Right ventricle myocardium inferior (tissue), 1 donor: ENCODE measurements at regions not wholly inside any gene's neighbourhood (a gene's known extent, or its start where the extent isn't known, plus 50 kb on each side); places are given as distances from the start of the nearest gene placed in this dataset.
"Not testable (repeated sequence)": the region's sequence is repeated elsewhere in the genome, so short reads cannot be mapped to it uniquely, and the experiment has no call there.

ENCODE experiments used
- ATAC-seq: fragments of 200-7000 bp; cut with Tn5 transposase; one replicate; pipeline ENCODE4 v1.9.1; 2020; ENCODE audit warnings: mild to moderate bottlenecking, moderate library complexity
- DNase-seq: peaks from one replicate; pipeline ENCODE4 v3.0.0; 2021; ENCODE audit errors: missing footprints
- intact Hi-C: fragments of 100-400 bp; cut with DNase I; formaldehyde crosslinking; loops from one replicate; pipeline ENCODE4 v1.11.0; 2022
- donor health status: DM: no; HTN: yes; CAD: no; lungs with severe emphysema.

DNA sequence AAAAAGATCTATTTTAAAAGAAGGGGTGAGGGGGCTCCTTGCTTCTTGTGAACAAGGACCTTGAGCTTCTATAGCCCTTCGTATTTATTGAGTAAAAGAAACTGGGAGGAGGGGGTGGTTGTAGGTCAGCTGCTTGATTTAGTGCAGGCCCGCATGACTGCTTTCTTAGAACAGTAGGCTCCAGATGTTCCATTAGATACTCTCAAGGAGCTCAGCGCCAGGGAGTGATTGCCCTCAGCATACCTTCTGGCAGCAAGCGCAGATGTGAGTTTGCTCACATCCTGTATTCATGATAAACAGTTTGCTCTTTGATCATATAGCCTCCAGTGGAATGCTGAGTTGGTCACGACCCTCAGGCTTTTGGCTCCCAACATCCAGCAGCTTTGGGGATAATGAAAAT lies 108.9 kb upstream of the XPO1 start:
- ATAC-seq, result no peak
- no peak for DNase-seq
- intact Hi-C loops, result no loop called here

DNA sequence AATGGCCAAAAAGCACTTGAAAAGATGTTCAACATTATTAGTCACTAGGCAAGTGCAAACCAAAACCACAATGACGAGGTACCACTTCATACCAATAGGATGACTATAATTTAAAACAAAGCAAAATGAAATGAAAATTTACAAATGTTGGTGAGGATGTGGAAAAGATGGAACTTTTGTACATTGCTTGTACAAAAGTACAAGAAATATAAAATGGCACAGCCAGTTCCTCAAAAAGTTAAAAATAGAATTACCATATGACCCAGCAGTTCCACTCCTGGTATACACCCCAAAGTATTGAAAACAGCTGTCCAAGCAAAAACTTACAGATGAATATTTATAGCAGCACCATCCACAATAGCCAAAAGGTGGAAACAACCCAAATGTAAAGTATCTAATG lies 107.8 kb upstream of the XPO1 start:
- DNase-seq (no peak), ATAC-seq (no peak)
- intact Hi-C loops, result no loop called here

DNA sequence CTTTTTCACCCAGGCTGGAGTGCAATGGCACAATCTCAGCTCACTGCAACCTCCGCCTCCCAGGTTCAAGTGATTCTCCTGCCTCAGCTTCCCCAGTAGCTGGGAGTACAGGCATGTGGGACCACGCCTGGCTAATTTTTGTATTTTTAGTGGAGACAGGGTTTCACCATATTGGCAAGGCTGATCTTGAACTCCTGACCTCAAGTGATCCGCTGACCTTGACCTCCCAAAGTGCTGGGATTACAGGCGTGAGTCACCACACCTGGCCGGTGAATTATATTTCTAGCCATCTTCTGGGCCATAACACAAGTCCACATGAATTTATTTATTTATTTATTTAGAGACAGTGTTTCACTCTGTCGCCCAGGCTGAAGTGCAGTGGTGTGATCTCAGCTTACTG lies 105.0 kb upstream of the XPO1 start:
- intact Hi-C loops, ATAC-seq, DNase-seq: not testable (repeated sequence)

DNA sequence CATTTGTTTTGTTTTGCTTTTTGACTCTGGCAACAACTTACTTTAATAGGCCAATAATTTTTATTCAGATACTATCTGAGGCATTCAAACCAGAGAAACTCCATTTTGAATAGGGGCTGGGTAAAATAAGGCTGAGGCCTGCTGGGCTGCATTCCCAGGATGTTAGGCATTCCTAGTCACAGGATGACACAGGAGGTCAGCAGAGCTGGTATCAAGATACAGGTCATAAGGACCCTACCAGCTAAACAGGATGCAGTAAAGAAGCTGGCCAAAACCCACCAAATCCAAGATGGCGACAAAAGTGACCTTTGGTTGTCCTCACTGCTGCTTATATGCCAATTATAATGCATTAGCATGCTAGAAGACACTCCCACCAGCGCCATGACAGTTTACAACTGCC lies 102.2 kb upstream of the XPO1 start:
- DNase-seq (no peak), ATAC-seq (no peak)
- intact Hi-C loops, result no loop called here

DNA sequence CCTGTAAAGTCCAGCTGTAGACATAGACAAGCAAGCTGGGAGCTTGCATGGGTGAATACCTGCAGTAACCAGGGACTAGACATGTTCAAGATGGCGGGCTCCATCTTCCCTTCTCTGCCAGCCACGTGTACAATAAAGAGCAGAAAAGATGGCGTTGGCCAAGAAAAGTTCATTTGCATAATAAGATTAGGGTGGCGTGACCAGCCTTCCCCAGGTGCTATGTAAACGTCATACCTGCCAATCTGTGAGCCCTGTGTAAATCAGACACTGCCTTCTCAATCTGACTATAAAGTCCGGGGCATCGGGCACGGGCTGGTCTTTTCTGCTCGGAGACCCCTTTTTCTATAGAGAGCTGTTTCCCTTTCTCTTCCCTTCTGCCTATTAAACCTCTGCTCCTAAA lies 101.6 kb upstream of the XPO1 start:
- DNase-seq, result no peak
- ATAC-seq, result no peak
- intact Hi-C loops, result no loop called here

DNA sequence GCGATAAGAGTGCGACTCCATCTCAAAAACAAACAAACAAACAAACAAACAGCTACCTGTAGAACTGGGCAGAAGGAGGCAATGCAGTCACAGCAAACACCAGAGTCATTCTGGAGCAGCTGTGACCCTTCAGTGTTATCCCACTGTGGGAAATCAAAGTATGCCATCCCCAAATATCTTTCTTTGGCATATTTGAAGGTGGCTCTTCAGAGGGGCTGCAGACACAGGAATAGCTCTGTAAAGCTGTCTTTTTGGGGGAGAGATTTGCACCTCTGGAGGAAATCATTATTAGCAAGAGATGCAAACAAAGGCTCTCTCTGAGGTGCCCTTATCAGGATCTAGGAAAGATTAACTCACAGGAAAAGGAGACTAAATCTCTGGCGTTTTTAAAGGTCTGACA lies 98.5 kb upstream of the XPO1 start:
- DNase-seq, result no peak
- ATAC-seq, result no peak
- intact Hi-C loops, result no loop called here

DNA sequence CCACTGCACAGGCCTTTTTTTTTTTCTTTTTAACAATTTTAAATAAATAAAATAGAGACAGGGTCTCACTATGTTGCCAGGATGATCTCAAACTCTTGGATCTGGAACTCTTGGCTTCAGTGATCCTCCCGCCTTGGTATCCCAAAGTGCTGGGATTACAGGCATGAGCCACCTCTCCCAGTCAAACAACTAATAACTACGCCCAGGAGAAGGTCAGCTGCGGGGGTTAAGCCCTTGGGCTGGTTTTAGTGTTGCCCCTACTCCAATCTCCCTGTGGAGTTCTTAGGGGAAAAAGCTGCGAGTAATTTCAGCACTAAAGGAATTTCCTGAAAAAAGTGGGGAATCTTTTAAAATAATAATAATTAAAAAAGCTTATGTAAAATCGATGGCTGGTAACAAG lies 96.4 kb upstream of the XPO1 start:
- intact Hi-C loops, result no loop called here
- DNase-seq (no peak), ATAC-seq (no peak)

DNA sequence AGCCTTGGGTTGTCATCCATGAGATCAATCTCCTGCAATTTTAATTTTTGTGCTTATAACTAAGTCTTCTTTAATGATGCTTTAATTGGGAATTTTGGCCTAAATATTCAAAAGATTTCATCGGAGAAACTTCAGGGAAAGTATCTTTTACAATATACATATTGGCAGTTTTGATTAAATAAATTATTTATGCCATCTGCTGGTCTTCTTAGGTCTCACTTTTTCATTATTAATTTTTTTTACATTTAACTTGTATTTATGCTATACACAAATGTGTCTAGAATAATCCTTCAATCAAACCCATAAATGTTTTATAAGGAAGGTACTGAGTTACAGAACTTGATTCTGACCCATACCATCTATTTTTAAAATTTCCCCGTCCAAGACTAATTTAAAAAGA lies 95.1 kb upstream of the XPO1 start:
- ATAC-seq (no peak), DNase-seq (no peak)
- intact Hi-C loops, result no loop called here

DNA sequence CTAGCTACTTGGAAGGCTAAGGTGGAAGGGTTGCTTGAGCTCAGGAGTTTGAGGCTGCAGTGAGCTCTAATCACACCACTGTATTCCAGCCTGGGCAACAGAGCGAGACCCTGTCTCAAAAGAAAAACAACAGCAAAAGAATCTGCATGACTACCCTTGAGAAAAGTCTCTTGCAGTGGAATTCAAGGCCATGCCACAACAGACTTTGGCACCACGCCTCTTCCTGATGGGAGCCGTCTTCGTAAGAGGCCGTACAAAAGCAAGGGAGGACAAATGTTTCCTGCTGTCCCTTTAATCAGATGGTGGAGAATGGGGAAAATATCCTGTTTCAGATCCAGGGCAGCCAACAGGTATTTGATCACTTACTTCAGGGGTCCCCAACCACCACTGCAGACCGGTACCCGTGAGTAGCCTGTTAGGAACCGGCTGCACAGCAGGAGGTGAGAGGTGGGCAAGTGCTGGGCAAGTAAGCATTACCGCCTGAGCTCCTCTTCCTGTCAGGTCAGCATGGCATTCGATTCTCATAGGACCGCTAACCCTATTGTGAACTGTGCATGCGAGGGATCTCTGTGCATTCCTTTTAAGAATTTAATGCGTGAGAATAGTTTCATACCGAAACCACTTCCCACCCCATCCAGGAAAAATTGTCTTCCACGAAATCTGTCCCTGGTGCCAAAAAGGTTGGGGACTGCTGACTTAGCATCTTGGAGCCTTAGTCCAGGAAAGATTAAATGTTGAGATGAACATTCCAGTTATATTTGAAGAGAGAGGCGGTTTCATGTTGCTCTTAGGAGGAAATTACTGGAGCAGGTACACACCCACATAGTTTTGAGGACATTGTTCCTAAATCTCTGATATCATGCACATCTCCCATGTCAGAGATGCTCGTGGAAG lies 94.4 kb upstream of the XPO1 start:
- ATAC-seq, result no peak
- DNase-seq, result no peak
- intact Hi-C loops, result no loop called here

DNA sequence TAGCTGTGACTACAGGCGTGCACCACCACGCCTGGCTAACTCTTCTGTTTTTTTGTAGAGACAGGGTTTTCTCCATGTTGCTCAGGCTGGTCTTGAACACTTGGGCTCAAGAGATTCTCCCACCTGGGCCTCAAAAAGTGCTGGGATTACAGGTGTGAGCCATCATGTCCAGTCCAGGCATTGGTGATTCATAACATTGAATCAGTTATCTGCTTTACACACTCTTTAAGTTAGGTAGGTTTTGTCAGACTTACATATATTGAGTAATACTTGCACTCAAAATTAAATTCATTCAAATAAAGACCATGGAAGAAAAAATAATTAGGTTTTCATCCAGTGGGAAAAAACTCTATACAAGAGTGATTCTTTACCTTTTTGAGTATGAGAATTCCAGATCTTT lies 93.2 kb upstream of the XPO1 start:
- intact Hi-C loops, result no loop called here
- no peak for ATAC-seq

DNA sequence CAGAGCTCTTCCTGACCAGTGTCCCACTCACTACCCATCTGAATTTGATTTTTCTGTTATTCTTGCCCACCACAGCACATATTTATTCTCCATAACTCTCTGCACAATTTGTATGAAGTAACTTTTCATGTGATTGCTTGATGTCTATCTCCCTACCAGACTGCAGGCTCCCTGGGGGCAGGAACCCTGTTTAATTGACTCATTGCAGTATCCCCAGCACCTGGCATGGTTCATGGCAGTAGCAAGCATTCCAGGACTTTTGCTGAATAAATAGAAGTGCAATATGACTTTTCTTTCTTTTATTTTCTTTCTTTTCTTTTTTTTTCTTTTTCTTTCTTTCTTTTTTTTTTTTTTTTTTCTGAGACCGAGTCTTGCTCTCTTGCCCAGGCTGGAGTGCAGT lies 88.7 kb upstream of the XPO1 start:
- ATAC-seq (no peak), DNase-seq (no peak)
- intact Hi-C loops, result no loop called here

More for the DNA sequence above, 93.2 kb upstream of the XPO1 start:
- no peak for DNase-seq

DNA sequence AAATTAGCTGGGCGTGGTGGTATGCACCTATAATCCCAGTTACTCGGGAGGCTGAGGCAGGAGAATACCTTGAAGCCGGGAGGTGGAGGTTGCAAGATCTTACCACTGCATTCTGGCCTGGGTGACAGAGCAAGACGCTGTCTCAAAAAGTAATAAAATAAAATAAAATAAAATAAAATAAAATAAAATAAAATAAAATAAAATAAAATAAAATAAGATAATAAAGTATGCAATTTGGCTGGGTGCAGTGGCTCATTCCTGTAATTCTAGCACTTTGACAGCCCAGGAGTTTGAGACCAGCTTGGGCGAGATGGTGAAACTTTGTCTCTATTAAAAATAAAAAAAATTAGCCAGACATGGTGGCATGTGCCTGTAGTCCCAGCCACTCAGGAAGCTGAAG lies 85.6 kb upstream of the XPO1 start:
- intact Hi-C loops, result no loop called here
- DNase-seq (no peak), ATAC-seq (no peak)

DNA sequence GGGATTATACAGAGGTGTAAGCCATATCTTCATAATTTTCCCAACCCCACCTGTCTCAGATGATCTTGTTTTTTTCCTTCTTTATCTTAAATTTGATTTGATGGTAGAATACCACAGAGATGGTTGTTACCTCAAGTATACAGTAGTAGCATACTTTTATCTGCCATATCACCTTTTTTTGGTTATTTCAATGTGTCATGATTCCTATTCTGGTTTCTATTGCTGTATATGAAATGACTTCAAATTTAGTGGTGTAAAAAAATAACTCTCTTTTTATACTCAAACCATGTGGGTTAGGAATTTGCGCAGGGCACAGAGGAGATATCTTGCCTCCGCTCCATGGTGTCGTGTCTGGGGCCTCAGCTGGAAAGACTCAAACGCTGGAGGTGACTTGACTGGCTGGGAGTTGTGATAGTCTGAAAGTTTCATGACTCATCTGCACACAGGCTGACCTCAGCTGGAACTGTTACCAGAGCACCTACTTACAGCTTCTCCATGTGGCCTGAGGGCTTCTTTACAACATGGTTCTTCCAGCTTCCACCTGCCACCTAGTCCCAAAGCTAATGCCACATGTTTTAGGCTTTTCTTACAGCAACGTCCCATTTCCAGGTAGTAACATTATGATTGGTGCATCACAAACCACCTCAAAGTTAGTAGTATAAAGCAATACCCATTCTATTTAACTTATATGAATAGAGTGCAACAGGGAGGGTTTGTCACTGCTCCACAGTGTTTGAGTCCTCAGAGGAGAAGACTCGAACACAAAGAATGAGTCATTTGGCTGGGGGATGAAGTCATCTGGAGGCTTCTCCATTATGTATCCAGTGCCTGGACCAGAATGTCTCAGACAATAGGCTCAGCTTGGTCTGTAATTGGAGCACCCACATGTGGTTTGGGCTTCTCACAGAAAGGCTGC lies 82.3 kb upstream of the XPO1 start:
- intact Hi-C loops, result no loop called here
- ATAC-seq (no peak), DNase-seq (no peak)

DNA sequence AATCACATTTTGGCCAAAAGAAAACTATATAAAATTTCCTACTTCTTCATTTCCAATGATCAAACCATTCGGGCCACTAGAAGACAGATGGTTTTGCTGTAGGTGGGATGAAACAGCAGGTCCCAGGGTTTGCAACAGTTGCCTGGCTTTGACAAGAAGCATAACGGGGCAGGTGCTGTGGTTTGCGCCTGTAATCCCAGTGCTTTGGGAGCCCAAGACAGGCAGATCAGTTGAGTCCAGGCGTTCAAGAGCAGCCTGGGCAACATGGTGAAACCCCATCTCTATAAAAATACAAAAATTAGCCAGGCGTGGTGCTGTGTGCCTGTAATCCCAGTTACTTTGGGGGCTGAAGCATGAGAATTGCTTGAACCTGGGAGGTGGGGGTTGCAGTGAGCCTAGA lies 81.4 kb upstream of the XPO1 start:
- no peak for ATAC-seq
- intact Hi-C loops, result no loop called here

DNA sequence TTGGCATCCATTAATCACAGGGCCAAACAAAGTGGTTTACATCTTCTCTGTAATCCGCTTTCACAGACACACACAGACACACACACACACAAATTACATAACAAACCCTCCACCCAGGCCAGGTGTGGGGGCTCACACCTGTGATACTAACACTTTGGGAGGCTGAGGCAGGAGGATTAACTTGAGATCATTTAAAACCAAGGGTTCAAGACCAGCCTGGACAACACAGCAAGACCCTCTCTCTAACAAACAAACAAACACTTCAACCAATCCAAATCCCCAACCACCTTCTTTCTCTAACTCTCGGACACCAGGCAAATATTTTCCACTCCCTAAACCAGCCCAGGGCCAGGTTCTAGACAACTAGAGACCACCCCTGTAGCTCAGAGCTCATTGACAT lies 79.5 kb upstream of the XPO1 start:
- DNase-seq (no peak), ATAC-seq (no peak)
- intact Hi-C loops, result no loop called here

More for the DNA sequence above, 81.4 kb upstream of the XPO1 start:
- no peak for DNase-seq

DNA sequence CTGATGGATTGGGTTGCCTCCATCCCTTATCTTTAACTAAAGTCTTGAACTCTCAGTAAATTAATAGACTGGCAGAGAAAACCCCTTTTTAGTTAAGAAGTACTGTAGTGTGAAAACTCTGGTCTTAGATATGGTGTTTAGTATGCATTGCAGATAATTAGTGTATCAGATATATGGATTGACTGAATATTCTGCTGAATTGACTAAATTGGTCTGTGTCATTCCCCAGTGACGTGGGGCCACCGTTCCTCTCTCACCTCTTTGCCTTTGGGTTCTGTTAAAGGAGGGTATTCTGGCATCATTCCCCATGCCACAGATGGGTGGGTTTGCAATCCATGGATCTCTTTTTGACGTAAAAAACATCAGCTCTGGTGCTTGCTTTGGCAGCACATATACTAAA lies 67.1 kb upstream of the XPO1 start:
- intact Hi-C loops, result no loop called here
- no peak for ATAC-seq
- DNase-seq, result no peak

DNA sequence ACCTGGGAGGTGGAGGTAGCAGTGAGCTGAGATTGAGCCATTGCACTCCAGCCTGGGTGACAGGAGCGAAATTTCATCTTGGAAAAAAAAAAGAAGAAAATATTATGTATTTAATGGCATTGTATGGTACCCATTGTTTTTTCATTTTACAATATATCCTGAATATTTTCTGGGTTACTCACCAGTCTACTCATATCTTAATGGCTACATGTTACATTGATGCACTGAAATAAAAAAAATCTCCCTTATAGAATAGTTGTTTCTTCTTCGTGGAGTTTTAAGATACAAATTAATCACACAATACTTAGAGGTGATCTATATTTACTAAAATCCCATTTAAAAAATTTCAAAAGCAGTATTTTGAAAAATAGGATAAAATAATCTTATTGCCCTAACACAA lies 66.3 kb upstream of the XPO1 start:
- ATAC-seq, result no peak
- DNase-seq, result no peak
- intact Hi-C loops, result no loop called here

DNA sequence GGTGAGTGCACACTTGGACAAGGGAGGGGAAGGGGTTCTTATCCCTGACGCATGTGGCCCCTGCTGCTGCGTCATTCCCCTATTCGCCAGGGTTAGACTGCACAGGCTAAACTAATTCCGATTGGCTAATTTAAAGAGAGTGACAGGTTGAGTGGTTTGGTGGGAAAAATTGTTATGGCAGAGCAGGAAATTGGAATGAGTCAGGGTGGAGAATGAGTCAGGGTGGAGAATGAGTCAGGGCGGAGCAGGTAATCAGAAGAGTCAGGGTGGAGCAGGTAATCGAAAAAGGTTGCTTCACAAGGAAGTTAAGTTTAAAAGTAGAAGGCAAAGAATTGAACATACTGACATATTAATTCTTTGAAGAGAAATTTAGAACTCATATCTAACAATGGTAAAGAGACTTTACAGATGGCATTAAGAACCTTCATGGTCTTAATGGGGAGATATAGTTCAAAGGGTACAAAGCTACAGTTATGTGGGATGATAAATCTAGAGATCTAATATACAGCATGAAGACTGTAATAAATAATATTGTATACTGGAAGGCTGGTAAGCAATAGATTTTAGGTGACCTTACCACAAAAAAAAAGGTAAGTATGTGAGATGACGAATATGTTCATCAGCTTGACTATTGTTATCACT lies 60.5 kb upstream of the XPO1 start:
- intact Hi-C loops, ATAC-seq, DNase-seq: not testable (repeated sequence)
